ENCODE measurements at regions not wholly inside any gene's neighbourhood (a gene's known extent, or its start where the extent isn't known, plus 50 kb on each side); places are given as distances from the start of the nearest gene placed in this dataset.

DNA sequence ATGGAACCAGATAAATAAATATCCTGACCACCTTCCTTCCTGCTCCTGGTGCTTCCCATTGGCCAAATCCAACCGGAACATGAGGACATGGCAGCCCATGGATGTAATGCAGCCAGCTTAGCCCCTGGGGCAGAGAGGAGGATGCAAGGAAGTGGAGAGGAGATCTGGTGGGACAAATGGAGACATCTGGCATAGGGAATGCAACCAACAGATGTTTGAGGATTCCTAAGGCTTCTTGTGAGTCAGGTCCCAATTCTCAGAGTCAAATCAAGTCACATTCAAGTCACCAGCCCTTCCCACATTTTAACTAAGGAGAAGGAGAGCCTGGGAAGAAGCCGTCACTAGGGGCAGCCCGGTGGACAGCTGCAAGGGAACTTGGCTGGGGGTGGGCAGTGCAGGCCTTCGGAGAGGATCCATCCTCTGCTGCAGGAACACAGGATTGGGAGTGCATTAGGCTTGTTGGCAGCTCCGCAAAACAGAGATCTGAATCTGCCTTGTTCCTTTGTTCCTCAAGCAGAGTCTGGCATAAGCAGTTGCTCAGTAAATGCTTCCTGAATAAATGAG lies 62.8 kb upstream of the HS3ST2 start:
- TF ChIP-seq, protein P1, sequence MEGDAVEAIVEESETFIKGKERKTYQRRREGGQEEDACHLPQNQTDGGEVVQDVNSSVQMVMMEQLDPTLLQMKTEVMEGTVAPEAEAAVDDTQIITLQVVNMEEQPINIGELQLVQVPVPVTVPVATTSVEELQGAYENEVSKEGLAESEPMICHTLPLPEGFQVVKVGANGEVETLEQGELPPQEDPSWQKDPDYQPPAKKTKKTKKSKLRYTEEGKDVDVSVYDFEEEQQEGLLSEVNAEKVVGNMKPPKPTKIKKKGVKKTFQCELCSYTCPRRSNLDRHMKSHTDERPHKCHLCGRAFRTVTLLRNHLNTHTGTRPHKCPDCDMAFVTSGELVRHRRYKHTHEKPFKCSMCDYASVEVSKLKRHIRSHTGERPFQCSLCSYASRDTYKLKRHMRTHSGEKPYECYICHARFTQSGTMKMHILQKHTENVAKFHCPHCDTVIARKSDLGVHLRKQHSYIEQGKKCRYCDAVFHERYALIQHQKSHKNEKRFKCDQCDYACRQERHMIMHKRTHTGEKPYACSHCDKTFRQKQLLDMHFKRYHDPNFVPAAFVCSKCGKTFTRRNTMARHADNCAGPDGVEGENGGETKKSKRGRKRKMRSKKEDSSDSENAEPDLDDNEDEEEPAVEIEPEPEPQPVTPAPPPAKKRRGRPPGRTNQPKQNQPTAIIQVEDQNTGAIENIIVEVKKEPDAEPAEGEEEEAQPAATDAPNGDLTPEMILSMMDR (conservative IDR thresholded peaks at IDR 0.05; ENCODE audit: low read depth in 2 of 2): 0 out of 4 replicates have a peak, but pooled peaks of 1 of the 2 experiments have one; percentile 17
- TF ChIP-seq, protein P2, sequence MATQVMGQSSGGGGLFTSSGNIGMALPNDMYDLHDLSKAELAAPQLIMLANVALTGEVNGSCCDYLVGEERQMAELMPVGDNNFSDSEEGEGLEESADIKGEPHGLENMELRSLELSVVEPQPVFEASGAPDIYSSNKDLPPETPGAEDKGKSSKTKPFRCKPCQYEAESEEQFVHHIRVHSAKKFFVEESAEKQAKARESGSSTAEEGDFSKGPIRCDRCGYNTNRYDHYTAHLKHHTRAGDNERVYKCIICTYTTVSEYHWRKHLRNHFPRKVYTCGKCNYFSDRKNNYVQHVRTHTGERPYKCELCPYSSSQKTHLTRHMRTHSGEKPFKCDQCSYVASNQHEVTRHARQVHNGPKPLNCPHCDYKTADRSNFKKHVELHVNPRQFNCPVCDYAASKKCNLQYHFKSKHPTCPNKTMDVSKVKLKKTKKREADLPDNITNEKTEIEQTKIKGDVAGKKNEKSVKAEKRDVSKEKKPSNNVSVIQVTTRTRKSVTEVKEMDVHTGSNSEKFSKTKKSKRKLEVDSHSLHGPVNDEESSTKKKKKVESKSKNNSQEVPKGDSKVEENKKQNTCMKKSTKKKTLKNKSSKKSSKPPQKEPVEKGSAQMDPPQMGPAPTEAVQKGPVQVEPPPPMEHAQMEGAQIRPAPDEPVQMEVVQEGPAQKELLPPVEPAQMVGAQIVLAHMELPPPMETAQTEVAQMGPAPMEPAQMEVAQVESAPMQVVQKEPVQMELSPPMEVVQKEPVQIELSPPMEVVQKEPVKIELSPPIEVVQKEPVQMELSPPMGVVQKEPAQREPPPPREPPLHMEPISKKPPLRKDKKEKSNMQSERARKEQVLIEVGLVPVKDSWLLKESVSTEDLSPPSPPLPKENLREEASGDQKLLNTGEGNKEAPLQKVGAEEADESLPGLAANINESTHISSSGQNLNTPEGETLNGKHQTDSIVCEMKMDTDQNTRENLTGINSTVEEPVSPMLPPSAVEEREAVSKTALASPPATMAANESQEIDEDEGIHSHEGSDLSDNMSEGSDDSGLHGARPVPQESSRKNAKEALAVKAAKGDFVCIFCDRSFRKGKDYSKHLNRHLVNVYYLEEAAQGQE (IDR thresholded peaks at IDR 0.05; ENCODE audit: unreplicated experiment): no peak
- TF ChIP-seq POLR2AphosphoS5 (IDR thresholded peaks at IDR 0.05; ENCODE audit: low read depth) (no peak), EZH2 (IDR thresholded peaks at IDR 0.05; ENCODE audit: low read depth, unreplicated experiment) (no peak), CREB1 (CRISPR knock-in tag; IDR thresholded peaks at IDR 0.05; ENCODE audit: low read depth) (no peak), NANOG (IDR thresholded peaks at IDR 0.05; ENCODE audit: borderline replicate concordance) (no peak), JUNB (IDR thresholded peaks at IDR 0.05; ENCODE audit: unreplicated experiment) (no peak), EZH2phosphoT487 (IDR thresholded peaks at IDR 0.05; ENCODE audit: unreplicated experiment) (no peak), ZNF331 (CRISPR knock-in tag; IDR thresholded peaks at IDR 0.05; ENCODE audit: low read depth) (no peak)
